ENCODE measurements at regions not wholly inside any gene's neighbourhood (a gene's known extent, or its start where the extent isn't known, plus 50 kb on each side); places are given as distances from the start of the nearest gene placed in this dataset.

DNA sequence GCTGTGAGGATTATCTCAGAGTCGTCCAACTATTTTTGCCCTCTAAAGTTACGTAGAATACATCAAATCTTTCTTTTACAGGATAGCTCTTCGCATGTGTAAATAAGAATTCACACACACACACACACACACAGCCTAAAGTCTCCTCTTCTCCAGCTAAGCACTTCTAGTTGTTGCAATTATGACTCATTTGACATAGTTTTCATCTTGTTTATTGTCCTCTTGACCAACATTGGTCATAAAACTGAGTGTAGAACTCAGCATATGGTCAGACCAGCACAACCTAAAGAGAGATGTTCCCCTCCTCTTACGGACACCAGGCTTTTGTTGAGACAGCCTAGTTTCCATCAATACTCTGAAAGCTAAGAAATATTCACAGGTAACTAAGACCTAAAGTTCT is 234.2 kb downstream of the BLID start (continued):
- TF ChIP-seq, protein P1, sequence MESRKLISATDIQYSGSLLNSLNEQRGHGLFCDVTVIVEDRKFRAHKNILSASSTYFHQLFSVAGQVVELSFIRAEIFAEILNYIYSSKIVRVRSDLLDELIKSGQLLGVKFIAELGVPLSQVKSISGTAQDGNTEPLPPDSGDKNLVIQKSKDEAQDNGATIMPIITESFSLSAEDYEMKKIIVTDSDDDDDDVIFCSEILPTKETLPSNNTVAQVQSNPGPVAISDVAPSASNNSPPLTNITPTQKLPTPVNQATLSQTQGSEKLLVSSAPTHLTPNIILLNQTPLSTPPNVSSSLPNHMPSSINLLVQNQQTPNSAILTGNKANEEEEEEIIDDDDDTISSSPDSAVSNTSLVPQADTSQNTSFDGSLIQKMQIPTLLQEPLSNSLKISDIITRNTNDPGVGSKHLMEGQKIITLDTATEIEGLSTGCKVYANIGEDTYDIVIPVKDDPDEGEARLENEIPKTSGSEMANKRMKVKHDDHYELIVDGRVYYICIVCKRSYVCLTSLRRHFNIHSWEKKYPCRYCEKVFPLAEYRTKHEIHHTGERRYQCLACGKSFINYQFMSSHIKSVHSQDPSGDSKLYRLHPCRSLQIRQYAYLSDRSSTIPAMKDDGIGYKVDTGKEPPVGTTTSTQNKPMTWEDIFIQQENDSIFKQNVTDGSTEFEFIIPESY (IDR thresholded peaks at IDR 0.05; ENCODE audit: borderline replicate concordance, low read depth) = no peak
- TF ChIP-seq RAD21 (IDR thresholded peaks at IDR 0.05; ENCODE audit: low read length) (no peak), RXRA (IDR thresholded peaks at IDR 0.05; ENCODE audit: borderline replicate concordance, low read depth) (no peak), CHD2 (IDR thresholded peaks at IDR 0.05; ENCODE audit: low read length, partially characterized antibody) (no peak), RFX5 (IDR thresholded peaks at IDR 0.05; ENCODE audit: low read length) (no peak), GATA2 (CRISPR knock-in tag; IDR thresholded peaks at IDR 0.05) (no peak), TEAD4 (IDR thresholded peaks at IDR 0.05; ENCODE audit: borderline replicate concordance, insufficient read depth) (no peak), FOXM1 (IDR thresholded peaks at IDR 0.05; ENCODE audit: low read depth) (no peak)
- TF ChIP-seq, protein P2, sequence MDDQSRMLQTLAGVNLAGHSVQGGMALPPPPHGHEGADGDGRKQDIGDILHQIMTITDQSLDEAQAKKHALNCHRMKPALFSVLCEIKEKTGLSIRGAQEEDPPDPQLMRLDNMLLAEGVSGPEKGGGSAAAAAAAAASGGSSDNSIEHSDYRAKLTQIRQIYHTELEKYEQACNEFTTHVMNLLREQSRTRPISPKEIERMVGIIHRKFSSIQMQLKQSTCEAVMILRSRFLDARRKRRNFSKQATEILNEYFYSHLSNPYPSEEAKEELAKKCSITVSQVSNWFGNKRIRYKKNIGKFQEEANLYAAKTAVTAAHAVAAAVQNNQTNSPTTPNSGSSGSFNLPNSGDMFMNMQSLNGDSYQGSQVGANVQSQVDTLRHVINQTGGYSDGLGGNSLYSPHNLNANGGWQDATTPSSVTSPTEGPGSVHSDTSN (IDR thresholded peaks at IDR 0.05) = no peak
- TF ChIP-seq, protein P3, sequence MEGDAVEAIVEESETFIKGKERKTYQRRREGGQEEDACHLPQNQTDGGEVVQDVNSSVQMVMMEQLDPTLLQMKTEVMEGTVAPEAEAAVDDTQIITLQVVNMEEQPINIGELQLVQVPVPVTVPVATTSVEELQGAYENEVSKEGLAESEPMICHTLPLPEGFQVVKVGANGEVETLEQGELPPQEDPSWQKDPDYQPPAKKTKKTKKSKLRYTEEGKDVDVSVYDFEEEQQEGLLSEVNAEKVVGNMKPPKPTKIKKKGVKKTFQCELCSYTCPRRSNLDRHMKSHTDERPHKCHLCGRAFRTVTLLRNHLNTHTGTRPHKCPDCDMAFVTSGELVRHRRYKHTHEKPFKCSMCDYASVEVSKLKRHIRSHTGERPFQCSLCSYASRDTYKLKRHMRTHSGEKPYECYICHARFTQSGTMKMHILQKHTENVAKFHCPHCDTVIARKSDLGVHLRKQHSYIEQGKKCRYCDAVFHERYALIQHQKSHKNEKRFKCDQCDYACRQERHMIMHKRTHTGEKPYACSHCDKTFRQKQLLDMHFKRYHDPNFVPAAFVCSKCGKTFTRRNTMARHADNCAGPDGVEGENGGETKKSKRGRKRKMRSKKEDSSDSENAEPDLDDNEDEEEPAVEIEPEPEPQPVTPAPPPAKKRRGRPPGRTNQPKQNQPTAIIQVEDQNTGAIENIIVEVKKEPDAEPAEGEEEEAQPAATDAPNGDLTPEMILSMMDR (IDR thresholded peaks at IDR 0.05) = no peak

DNA sequence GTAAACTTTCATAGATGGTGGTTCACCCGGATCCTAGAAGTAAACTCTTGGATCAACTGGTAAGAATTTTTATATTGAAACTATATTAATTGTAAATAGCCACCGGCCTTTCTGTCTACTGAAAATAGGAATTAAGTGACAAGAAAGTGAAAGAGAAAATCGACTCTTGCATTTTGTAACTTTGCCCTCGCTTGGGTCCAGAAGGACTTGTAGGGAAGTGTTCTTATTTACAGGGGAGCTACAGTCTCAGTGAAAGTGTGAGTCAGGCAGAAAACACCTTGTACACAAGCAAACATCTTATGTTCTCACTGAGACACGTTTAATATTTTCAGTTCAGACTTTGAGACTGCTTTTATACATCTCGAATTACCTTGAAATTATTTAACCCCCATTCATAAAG is 238.9 kb downstream of the BLID start:
- H3K36me3 ChIP-seq (replicated peaks in 1 of 2; ENCODE audit: control insufficient read depth in 1 of 2, insufficient read depth in 2 of 2, low read length in 1 of 2) = no peaks in the 10 kb centered on the region
- CTCF ChIA-PET = no interaction called here
- no peaks in the 10 kb centered on the region for H4K20me1 ChIP-seq (ENCODE audit: insufficient read depth)
- H3K4me2 ChIP-seq = no peak overlapping the region
- H2AFZ ChIP-seq (ENCODE audit: low read depth) = no peak overlapping the region
- no peaks in the 10 kb centered on the region for H3K27me3 ChIP-seq (ENCODE audit: insufficient read depth)
- H3K4me1 ChIP-seq (ENCODE audit: control insufficient read depth in 1 of 2, insufficient read depth in 2 of 2, low read depth in 1 of 2, low read length in 1 of 2) = no peaks in the 10 kb centered on the region
- no peaks in the 10 kb centered on the region for H3K9me2 ChIP-seq
- no peaks in the 10 kb centered on the region for H3F3A ChIP-seq (replicated peaks; ENCODE audit: insufficient read depth)
- no peaks in the 10 kb centered on the region for H3K9me3 ChIP-seq
- POLR2A ChIA-PET = no interaction called here
- no peak overlapping the region for H3K4me3 ChIP-seq (ENCODE audit: low read depth in 2 of 2, low read length in 1 of 2)
- DNase-seq = no peak
- H3K79me2 ChIP-seq (ENCODE audit: insufficient read depth) = no peaks in the 10 kb centered on the region
- H3K27ac ChIP-seq (ENCODE audit: low read depth in 2 of 2, low read length in 1 of 2) = no peak overlapping the region
- no peak overlapping the region for H3K9ac ChIP-seq
- WGBS (ENCODE audit: low lambda C conversion rate) = 70% methylated on average over 6 of the region's 6 CpGs
- TF ChIP-seq, protein P4, sequence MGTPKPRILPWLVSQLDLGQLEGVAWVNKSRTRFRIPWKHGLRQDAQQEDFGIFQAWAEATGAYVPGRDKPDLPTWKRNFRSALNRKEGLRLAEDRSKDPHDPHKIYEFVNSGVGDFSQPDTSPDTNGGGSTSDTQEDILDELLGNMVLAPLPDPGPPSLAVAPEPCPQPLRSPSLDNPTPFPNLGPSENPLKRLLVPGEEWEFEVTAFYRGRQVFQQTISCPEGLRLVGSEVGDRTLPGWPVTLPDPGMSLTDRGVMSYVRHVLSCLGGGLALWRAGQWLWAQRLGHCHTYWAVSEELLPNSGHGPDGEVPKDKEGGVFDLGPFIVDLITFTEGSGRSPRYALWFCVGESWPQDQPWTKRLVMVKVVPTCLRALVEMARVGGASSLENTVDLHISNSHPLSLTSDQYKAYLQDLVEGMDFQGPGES (IDR thresholded peaks at IDR 0.05; ENCODE audit: low read depth, low read length) = no peak
- no peak for TF ChIP-seq POLR2AphosphoS5 (IDR thresholded peaks at IDR 0.05; ENCODE audit: low read depth, low read length)
- no peak for TF ChIP-seq GATA2 (CRISPR knock-in tag; IDR thresholded peaks at IDR 0.05)
- TF ChIP-seq CHD2 (IDR thresholded peaks at IDR 0.05; ENCODE audit: low read length, partially characterized antibody) = no peak
- TF ChIP-seq RFX5 (IDR thresholded peaks at IDR 0.05; ENCODE audit: low read length) = no peak
- no peak for TF ChIP-seq TCF12 (IDR thresholded peaks at IDR 0.05)
- TF ChIP-seq EP300 (IDR thresholded peaks at IDR 0.05; ENCODE audit: borderline replicate concordance in 1 of 2, low read depth in 1 of 2, low read length in 1 of 2) = no peak
- no peak for TF ChIP-seq ELF1 (IDR thresholded peaks at IDR 0.05)
- TF ChIP-seq, protein P5, sequence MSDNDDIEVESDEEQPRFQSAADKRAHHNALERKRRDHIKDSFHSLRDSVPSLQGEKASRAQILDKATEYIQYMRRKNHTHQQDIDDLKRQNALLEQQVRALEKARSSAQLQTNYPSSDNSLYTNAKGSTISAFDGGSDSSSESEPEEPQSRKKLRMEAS (IDR thresholded peaks at IDR 0.05; ENCODE audit: low read depth) = no peak
- TF ChIP-seq MEF2A (IDR thresholded peaks at IDR 0.05; ENCODE audit: borderline replicate concordance, low read depth) = no peak
- TF ChIP-seq FOXJ3 (CRISPR knock-in tag; IDR thresholded peaks at IDR 0.05) = no peak
- TF ChIP-seq MXI1 (IDR thresholded peaks at IDR 0.05; ENCODE audit: low read depth, low read length) = no peak
- TF ChIP-seq FOSL2 (IDR thresholded peaks at IDR 0.05; ENCODE audit: borderline replicate concordance, low read depth) = no peak
- TF ChIP-seq, protein P3 (IDR thresholded peaks at IDR 0.05) = no peak
- TF ChIP-seq RCOR1 (IDR thresholded peaks at IDR 0.05; ENCODE audit: low read length) = no peak
- TF ChIP-seq, protein P6, sequence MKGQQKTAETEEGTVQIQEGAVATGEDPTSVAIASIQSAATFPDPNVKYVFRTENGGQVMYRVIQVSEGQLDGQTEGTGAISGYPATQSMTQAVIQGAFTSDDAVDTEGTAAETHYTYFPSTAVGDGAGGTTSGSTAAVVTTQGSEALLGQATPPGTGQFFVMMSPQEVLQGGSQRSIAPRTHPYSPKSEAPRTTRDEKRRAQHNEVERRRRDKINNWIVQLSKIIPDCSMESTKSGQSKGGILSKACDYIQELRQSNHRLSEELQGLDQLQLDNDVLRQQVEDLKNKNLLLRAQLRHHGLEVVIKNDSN (IDR thresholded peaks at IDR 0.05; ENCODE audit: borderline replicate concordance, low read depth) = no peak
- TF ChIP-seq EZH2phosphoT487 (IDR thresholded peaks at IDR 0.05; ENCODE audit: borderline replicate concordance, low read depth) = no peak
